Fibroblast of villous mesenchyme (primary cell): ENCODE measurements at regions not wholly inside any gene's neighbourhood (a gene's known extent, or its start where the extent isn't known, plus 50 kb on each side); places are given as distances from the start of the nearest gene placed in this dataset.
A peak's percentile ranks its signal among the peaks of the same experiment; 100 is the strongest.

ENCODE experiments used
- DNase-seq: peaks from one replicate; pipeline ENCODE4 v3.0.0-alpha.2; 2010; ENCODE audit warnings: low read depth
- H3K4me3 ChIP-seq: 2 replicates; pipeline ENCODE4 v1.5.1; 2011; ENCODE audit warnings: low read depth, mild to moderate bottlenecking, low read length
- TF ChIP-seq, protein P1 (sequence below): IDR thresholded peaks from 2 replicates; pipeline ENCODE4 v1.5.1; 2012; ENCODE audit warnings: low read depth, mild to moderate bottlenecking, low read length; ENCODE audit not compliant: insufficient read depth

DNA sequence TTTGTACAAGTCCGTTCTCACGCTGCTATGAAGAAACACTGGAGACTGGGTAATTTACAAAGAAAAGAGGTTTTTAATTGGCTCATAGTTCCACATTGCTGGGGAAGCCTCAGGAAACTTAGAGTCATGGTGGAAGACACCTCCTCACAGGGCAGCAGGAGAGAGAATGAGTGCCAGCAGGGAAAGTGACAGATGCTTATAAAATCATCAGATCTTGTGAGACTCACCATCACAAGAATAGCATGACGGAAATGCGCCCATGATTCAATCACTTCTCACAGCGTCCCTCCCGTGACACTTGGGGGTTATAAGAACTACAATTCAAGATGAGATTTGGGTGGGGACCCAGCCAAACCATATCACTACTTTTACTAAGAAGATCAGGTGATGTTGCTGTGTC is 285.8 kb downstream of the TMX3 start:
- no peak overlapping the region for H3K4me3 ChIP-seq
- no peak for DNase-seq
- TF ChIP-seq, protein P1, sequence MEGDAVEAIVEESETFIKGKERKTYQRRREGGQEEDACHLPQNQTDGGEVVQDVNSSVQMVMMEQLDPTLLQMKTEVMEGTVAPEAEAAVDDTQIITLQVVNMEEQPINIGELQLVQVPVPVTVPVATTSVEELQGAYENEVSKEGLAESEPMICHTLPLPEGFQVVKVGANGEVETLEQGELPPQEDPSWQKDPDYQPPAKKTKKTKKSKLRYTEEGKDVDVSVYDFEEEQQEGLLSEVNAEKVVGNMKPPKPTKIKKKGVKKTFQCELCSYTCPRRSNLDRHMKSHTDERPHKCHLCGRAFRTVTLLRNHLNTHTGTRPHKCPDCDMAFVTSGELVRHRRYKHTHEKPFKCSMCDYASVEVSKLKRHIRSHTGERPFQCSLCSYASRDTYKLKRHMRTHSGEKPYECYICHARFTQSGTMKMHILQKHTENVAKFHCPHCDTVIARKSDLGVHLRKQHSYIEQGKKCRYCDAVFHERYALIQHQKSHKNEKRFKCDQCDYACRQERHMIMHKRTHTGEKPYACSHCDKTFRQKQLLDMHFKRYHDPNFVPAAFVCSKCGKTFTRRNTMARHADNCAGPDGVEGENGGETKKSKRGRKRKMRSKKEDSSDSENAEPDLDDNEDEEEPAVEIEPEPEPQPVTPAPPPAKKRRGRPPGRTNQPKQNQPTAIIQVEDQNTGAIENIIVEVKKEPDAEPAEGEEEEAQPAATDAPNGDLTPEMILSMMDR = no peak

DNA sequence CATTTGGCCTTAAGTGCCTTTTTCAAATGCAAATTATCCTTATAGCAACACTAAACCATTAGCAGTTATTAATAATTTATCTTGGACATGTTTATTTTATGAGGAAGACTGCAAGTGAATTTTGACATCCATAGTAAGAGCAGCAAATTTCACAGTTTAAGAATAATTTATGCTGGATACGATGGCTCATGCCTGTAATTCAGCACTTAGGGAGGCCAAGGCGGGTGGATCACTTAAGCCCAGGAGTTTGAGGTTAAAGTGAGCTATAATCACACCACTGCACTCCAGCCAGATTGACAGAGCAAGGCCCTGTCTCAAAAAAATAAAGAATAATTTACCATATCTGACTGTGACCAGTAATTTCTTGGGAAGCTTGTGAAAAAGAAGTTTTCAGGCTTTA is 286.2 kb downstream of the TMX3 start:
- DNase-seq = no peak
- TF ChIP-seq, protein P1 = no peak
- H3K4me3 ChIP-seq = no peak overlapping the region

DNA sequence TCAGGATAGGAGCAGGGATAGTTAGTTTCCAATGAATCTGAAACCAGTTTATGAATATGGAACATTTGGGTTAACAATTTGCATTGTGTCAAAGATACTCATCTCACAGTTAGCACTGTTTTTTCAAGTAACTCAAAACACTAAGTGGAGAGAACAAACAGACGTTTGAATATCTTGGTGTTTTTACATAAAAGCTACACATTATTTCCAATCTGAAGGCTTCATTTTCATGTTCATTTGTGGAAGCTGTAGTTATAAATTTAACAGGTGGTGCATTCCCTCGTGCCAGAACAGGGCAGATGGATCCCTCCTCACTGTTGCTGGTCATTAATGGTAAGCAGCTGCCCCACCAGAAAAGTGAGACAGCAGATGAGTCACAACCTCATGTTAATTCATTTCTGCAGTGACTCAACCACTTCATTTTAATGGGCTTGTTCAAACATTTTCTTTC is 286.9 kb downstream of the TMX3 start:
- TF ChIP-seq, protein P1 = no peak
- no peak overlapping the region for H3K4me3 ChIP-seq
- DNase-seq = peak; percentile 89

DNA sequence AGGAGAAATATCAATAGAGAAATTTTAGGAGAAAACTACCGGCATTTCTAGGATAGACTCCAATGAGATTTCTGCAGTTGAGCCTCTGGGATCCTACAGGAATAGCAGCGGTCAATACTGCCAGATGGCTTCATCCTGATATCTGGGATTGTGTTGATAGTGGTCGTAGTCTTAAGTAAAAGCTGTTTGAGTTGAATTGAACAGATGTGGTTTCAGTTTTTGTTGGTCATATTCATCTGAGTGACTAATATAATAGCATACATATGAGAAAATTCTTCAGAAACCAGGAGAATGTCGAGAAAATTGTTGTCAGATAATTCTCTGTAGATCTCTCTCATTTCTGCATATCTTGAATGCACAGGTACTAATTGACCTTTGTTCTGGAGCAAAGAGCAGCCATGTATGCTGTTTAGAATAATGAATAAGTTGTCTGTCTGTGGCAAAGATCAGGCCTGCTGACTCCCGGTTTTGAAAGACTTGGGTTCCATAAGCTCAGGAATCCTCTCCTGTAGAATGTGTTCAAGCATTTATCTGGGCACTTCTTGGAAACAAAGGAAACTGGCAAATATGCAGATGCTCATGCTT is 288.1 kb downstream of the TMX3 start:
- DNase-seq = peak; percentile 23
- H3K4me3 ChIP-seq = no peak overlapping the region
- TF ChIP-seq, protein P1 = no peak

DNA sequence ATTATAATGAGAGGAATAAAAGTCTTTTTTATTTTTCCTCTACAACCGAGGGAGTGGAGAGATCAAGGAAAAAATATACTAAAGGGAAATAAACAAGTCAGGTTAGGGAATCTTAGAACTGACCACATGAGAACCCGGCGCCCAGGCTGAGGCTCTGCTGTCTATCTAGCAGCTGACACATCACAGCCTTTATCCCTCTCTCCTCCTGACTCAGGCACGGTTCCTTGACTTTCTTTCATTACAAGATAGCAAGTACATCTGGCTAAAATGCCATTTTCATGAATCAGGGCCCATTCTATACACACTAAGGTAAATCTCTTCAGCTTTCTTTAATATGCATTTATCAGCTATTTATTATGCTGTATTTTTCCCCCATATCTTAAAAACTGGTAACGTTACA is 296.0 kb downstream of the TMX3 start:
- no peak overlapping the region for H3K4me3 ChIP-seq
- DNase-seq = peak; percentile 80
- TF ChIP-seq, protein P1 = no peak

DNA sequence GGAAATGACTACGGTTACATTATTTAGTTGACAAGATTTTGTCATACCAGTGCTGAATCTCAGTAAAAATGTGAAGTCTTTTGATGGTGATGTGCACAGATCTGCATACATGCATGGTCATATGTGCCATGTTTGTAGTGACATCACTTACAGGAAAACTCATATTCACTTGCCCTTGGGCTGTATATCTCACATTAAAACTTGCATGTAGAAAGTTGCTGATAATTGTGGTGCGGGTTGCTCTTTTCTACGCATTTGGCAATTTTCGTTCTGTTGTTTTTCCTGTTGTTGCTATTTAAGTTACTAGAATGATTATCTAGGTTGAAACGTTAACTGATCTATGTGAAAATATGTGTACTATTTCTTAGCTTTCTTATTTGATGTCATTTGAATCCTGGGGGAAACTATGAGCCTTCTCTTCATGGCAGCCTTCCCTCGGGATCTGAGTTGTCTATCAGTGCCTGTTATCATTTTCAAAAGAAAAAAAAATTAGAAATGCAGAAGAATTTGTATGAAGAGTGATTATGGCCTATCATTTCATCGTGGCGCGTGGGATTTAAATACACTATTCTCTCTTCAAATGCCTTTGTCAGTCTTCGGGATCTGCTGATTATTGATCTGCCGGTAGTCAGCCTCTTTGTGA is 296.6 kb downstream of the TMX3 start:
- no peak overlapping the region for H3K4me3 ChIP-seq
- TF ChIP-seq, protein P1 = no peak
- no peak for DNase-seq

DNA sequence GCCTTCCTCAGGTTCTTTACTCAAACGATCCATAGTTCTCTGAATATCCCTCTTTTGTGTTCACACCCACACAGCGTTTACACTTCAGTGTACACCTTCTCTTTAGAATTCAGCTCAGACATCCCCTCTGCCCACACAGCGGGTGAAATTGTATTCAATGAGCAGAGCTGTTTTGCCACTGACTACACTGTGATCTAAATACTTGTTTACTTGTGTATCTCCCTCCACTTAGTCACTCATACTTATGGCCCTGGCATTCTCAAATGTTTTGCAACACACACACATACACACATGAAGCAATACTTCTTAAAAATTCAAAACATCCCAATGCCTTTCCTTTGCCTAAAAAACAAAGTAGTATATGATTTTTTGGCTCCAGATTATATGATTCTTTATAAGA is 297.1 kb downstream of the TMX3 start:
- H3K4me3 ChIP-seq = no peak overlapping the region
- TF ChIP-seq, protein P1 = no peak
- peak; percentile 86 for DNase-seq
